NCI-H748 treated with DMSO at 0.1 percent for 48 hours (cell line): ENCODE measurements at regions not wholly inside any gene's neighbourhood (a gene's known extent, or its start where the extent isn't known, plus 50 kb on each side); places are given as distances from the start of the nearest gene placed in this dataset.
A peak's percentile ranks its signal among the peaks of the same experiment; 100 is the strongest.

Source experiments
- DNase-seq: peaks from one replicate; lab custom pipeline; 2025; lab: John Stamatoyannopoulos, UW

- DNase-seq = no peak
Observed at GRCh38 chr5:28143519-28143918, 1105.1 kb upstream of the CDH9 start.

- DNase-seq = no peak
Observed at GRCh38 chr5:28132151-28132550, 1093.8 kb upstream of the CDH9 start.

GRCh38 chr5:28117691-28118090 is 1079.3 kb upstream of the CDH9 start:
- no peak for DNase-seq

- DNase-seq = no peak
Observed at GRCh38 chr5:28117273-28117672, 1078.9 kb upstream of the CDH9 start.

- DNase-seq = no peak
Observed at GRCh38 chr5:28110781-28111180, 1072.4 kb upstream of the CDH9 start.

GRCh38 chr5:28104080-28104479 is 1065.7 kb upstream of the CDH9 start:
- no peak for DNase-seq

- DNase-seq = no peak
Observed at GRCh38 chr5:28084069-28084468, 1045.7 kb upstream of the CDH9 start.

- no peak for DNase-seq
Observed at GRCh38 chr5:28082610-28083009, 1044.2 kb upstream of the CDH9 start.

- DNase-seq = no peak
Observed at GRCh38 chr5:28077291-28078240, 1039.2 kb upstream of the CDH9 start.

- DNase-seq = no peak
Observed at GRCh38 chr5:28066856-28067255, 1028.5 kb upstream of the CDH9 start.

GRCh38 chr5:28065656-28066055 is 1027.3 kb upstream of the CDH9 start:
- no peak for DNase-seq

GRCh38 chr5:28046596-28046995 is 1008.2 kb upstream of the CDH9 start:
- DNase-seq = no peak

- no peak for DNase-seq
Observed at GRCh38 chr5:28027851-28028250, 989.5 kb upstream of the CDH9 start.

- DNase-seq = no peak
Observed at GRCh38 chr5:28017178-28017577, 978.8 kb upstream of the CDH9 start.

GRCh38 chr5:28014779-28015178 is 976.4 kb upstream of the CDH9 start:
- peak; percentile 31 for DNase-seq

GRCh38 chr5:28012538-28012937 is 974.2 kb upstream of the CDH9 start:
- DNase-seq = no peak

GRCh38 chr5:28009576-28009975 is 971.2 kb upstream of the CDH9 start:
- DNase-seq = no peak

GRCh38 chr5:27996665-27997064 is 958.3 kb upstream of the CDH9 start:
- no peak for DNase-seq

GRCh38 chr5:27995867-27996266 is 957.5 kb upstream of the CDH9 start:
- no peak for DNase-seq

- no peak for DNase-seq
Observed at GRCh38 chr5:27978322-27978721, 939.9 kb upstream of the CDH9 start.

GRCh38 chr5:27969157-27969556 is 930.8 kb upstream of the CDH9 start:
- DNase-seq = no peak

GRCh38 chr5:27963050-27963783 is 924.8 kb upstream of the CDH9 start:
- DNase-seq = no peak

- no peak for DNase-seq
Observed at GRCh38 chr5:27962198-27962597, 923.8 kb upstream of the CDH9 start.
